ENCODE measurements at regions not wholly inside any gene's neighbourhood (a gene's known extent, or its start where the extent isn't known, plus 50 kb on each side); places are given as distances from the start of the nearest gene placed in this dataset.

- no peaks in the 10 kb centered on the region for H3K36me3 ChIP-seq (ENCODE audit: control insufficient read depth in 1 of 2, insufficient read depth in 2 of 2, low read length in 2 of 2)
- H3K27ac ChIP-seq (ENCODE audit: low read length), result no peak overlapping the region
- H3K9me3 ChIP-seq (ENCODE audit: control insufficient read depth in 1 of 2, low read length in 2 of 2), result no peaks in the 10 kb centered on the region
- H3K4me1 ChIP-seq (ENCODE audit: control insufficient read depth in 1 of 2, insufficient read depth in 2 of 2, low read length in 2 of 2), result no peaks in the 10 kb centered on the region
- H3K4me3 ChIP-seq (ENCODE audit: low read depth in 1 of 2, low read length in 2 of 2), result no peak overlapping the region
- H3K27me3 ChIP-seq (ENCODE audit: low read depth, low read length), result no peaks in the 10 kb centered on the region
Observed at GRCh38 chr20:12593342-12593873, 415.4 kb upstream of the SPTLC3 start.

DNA sequence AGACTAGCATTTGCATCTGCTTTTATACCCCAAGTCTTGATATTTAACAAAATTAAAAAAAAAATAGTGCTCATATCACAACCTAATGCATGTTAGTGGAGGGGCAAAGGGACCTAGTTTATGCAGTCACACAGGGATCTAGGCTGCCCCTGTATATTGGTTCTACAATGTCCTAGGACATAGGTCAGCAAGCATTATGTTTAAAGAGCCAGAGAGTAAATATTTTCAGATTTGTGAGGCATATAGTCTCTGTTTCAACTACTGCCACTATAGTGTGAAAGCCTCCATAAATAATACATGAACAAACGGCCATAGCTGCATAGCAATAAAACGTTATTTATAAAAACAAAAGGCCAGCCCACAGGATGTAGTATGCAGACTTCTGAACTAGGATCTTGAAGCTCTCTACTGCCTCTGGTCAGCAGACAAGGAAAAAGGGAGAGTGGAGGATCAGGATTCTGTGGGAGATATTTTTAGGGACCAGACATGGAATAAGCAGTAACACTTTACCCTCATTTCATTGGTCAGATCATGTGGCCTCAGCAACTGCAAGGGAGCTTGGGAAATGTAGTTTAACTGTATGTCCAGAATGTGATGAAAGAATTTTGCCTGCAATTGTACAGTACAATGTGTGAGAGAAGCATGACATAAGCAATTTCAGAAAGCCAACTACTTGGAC is 414.2 kb upstream of the SPTLC3 start:
- no peak overlapping the region for H3K4me3 ChIP-seq (ENCODE audit: low read depth in 1 of 2, low read length in 2 of 2)
- H3K4me1 ChIP-seq (ENCODE audit: control insufficient read depth in 1 of 2, insufficient read depth in 2 of 2, low read length in 2 of 2), result no peaks in the 10 kb centered on the region
- no peaks in the 10 kb centered on the region for H3K9me3 ChIP-seq (ENCODE audit: control insufficient read depth in 1 of 2, low read length in 2 of 2)
- H3K36me3 ChIP-seq (ENCODE audit: control insufficient read depth in 1 of 2, insufficient read depth in 2 of 2, low read length in 2 of 2), result no peaks in the 10 kb centered on the region
- H3K27me3 ChIP-seq (ENCODE audit: low read depth, low read length), result no peaks in the 10 kb centered on the region
- H3K27ac ChIP-seq (ENCODE audit: low read length), result no peak overlapping the region

DNA sequence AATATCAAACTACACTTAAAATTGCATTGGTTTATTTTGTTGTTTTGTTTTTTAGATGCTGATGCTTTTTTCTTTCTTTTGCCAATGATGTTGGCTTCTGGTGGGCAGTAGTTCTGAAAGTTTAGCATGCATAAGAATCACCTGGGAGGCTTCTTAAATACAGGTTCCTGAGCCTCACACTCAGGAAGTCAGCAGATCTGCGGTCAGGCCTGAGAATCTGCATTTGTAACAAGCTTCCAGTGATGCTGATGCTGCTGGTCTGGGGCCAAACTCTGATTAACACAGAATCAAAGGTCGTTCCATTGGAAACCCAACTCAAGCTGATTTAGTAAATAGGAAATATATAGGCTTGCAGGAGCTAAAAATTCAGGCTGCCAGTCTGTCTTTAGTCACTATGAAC is 412.9 kb upstream of the SPTLC3 start:
- H3K4me3 ChIP-seq (ENCODE audit: low read depth in 1 of 2, low read length in 2 of 2), result no peak overlapping the region
- no peaks in the 10 kb centered on the region for H3K4me1 ChIP-seq (ENCODE audit: control insufficient read depth in 1 of 2, insufficient read depth in 2 of 2, low read length in 2 of 2)
- no peaks in the 10 kb centered on the region for H3K27me3 ChIP-seq (ENCODE audit: low read depth, low read length)

DNA sequence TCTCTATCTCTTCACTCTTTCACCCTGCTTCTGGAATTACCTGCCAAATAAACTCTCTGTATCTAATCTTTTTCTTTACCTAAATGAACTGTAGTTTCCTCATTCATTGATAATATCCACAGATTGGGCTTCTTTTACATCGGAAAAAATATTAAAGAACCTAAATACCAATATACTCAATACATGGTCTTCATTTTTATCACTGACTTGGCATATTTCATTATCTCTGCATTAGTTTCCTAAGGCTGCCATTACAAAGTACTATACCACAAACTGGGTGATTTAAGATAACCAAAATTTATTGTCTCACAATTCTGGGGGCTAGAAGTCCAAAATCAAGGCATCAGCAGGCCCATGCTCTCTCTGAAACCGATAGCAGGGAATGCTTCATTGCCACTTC is 411.9 kb upstream of the SPTLC3 start:
- no peaks in the 10 kb centered on the region for H3K36me3 ChIP-seq (ENCODE audit: control insufficient read depth in 1 of 2, insufficient read depth in 2 of 2, low read length in 2 of 2)
- no peaks in the 10 kb centered on the region for H3K9me3 ChIP-seq (ENCODE audit: control insufficient read depth in 1 of 2, low read length in 2 of 2)
- H3K27me3 ChIP-seq (ENCODE audit: low read depth, low read length), result no peaks in the 10 kb centered on the region
- H3K4me1 ChIP-seq (ENCODE audit: control insufficient read depth in 1 of 2, insufficient read depth in 2 of 2, low read length in 2 of 2), result no peaks in the 10 kb centered on the region
- no peak overlapping the region for H3K4me3 ChIP-seq (ENCODE audit: low read depth in 1 of 2, low read length in 2 of 2)
- H3K27ac ChIP-seq (ENCODE audit: low read length), result no peak overlapping the region

More for the DNA sequence above, 412.9 kb upstream of the SPTLC3 start:
- no peak overlapping the region for H3K27ac ChIP-seq (ENCODE audit: low read length)
- H3K9me3 ChIP-seq (ENCODE audit: control insufficient read depth in 1 of 2, low read length in 2 of 2), result no peaks in the 10 kb centered on the region
- H3K36me3 ChIP-seq (ENCODE audit: control insufficient read depth in 1 of 2, insufficient read depth in 2 of 2, low read length in 2 of 2), result no peaks in the 10 kb centered on the region

- no peak overlapping the region for H3K27ac ChIP-seq (ENCODE audit: low read length)
- no peaks in the 10 kb centered on the region for H3K4me1 ChIP-seq (ENCODE audit: control insufficient read depth in 1 of 2, insufficient read depth in 2 of 2, low read length in 2 of 2)
- no peaks in the 10 kb centered on the region for H3K9me3 ChIP-seq (ENCODE audit: control insufficient read depth in 1 of 2, low read length in 2 of 2)
- H3K36me3 ChIP-seq (ENCODE audit: control insufficient read depth in 1 of 2, insufficient read depth in 2 of 2, low read length in 2 of 2), result no peaks in the 10 kb centered on the region
- H3K27me3 ChIP-seq (ENCODE audit: low read depth, low read length), result no peaks in the 10 kb centered on the region
- H3K4me3 ChIP-seq (ENCODE audit: low read depth in 1 of 2, low read length in 2 of 2), result no peak overlapping the region
Observed at GRCh38 chr20:12597551-12597950, 411.2 kb upstream of the SPTLC3 start.

- Histone ChIP-seq H3K27ac (ENCODE audit: low read length) (no peak overlapping the region), H3K9me3 (ENCODE audit: control insufficient read depth in 1 of 2, low read length in 2 of 2) (no peaks in the 10 kb centered on the region), H3K4me3 (ENCODE audit: low read depth in 1 of 2, low read length in 2 of 2) (no peak overlapping the region), H3K27me3 (ENCODE audit: low read depth, low read length) (no peaks in the 10 kb centered on the region), H3K36me3 (ENCODE audit: control insufficient read depth in 1 of 2, insufficient read depth in 2 of 2, low read length in 2 of 2) (no peaks in the 10 kb centered on the region), H3K4me1 (ENCODE audit: control insufficient read depth in 1 of 2, insufficient read depth in 2 of 2, low read length in 2 of 2) (no peaks in the 10 kb centered on the region)
Observed at GRCh38 chr20:12598894-12599293, 409.9 kb upstream of the SPTLC3 start.

DNA sequence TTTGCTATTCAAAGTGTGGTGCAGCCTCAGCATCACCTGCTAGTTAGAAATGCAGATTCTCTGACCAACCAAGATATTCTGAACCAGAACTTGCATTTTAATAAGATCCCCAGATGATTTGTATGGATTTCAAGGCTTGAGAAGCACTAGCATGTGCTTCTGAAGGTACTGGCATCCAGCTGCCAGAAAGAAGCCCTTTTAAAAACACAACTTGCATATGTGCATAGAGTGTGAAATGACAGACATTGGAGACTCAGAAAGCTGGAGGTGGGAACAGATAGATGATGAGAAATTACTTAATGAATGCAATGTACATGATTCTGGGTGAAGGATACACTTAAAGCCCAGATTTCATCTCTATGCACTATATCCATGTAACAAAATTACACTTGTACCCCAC is 409.3 kb upstream of the SPTLC3 start:
- H3K4me3 ChIP-seq (ENCODE audit: low read depth in 1 of 2, low read length in 2 of 2), result no peak overlapping the region
- H3K9me3 ChIP-seq (ENCODE audit: control insufficient read depth in 1 of 2, low read length in 2 of 2), result no peaks in the 10 kb centered on the region
- no peak overlapping the region for H3K27ac ChIP-seq (ENCODE audit: low read length)
- H3K27me3 ChIP-seq (ENCODE audit: low read depth, low read length), result no peaks in the 10 kb centered on the region
- no peaks in the 10 kb centered on the region for H3K4me1 ChIP-seq (ENCODE audit: control insufficient read depth in 1 of 2, insufficient read depth in 2 of 2, low read length in 2 of 2)
- no peaks in the 10 kb centered on the region for H3K36me3 ChIP-seq (ENCODE audit: control insufficient read depth in 1 of 2, insufficient read depth in 2 of 2, low read length in 2 of 2)

DNA sequence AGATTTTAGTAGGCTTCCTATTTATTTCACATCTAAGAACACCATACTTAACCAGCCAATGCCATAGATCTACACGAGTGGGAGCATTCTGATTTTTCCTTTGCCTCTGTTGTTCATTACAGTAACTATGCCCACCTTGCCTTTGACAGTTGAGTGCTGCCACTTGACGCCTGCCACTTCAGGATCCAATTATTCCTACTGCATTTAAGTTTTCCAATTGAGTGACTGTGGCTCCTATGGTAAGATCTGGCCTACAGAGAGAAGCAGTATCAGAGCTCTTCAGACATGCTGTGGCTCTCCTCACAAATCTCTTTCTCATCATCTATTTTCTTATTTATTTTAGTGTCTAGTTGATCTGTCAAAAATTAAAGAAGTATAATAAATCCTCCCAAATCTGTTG is 403.0 kb upstream of the SPTLC3 start:
- Histone ChIP-seq H3K9me3 (ENCODE audit: control insufficient read depth in 1 of 2, low read length in 2 of 2) (no peaks in the 10 kb centered on the region), H3K27me3 (ENCODE audit: low read depth, low read length) (no peaks in the 10 kb centered on the region), H3K4me3 (ENCODE audit: low read depth in 1 of 2, low read length in 2 of 2) (no peak overlapping the region), H3K4me1 (ENCODE audit: control insufficient read depth in 1 of 2, insufficient read depth in 2 of 2, low read length in 2 of 2) (no peaks in the 10 kb centered on the region), H3K36me3 (ENCODE audit: control insufficient read depth in 1 of 2, insufficient read depth in 2 of 2, low read length in 2 of 2) (no peaks in the 10 kb centered on the region), H3K27ac (ENCODE audit: low read length) (no peak overlapping the region)

- Histone ChIP-seq H3K9me3 (ENCODE audit: control insufficient read depth in 1 of 2, low read length in 2 of 2) (no peaks in the 10 kb centered on the region), H3K36me3 (ENCODE audit: control insufficient read depth in 1 of 2, insufficient read depth in 2 of 2, low read length in 2 of 2) (no peaks in the 10 kb centered on the region)
Observed at GRCh38 chr20:12610871-12611270, 397.9 kb upstream of the SPTLC3 start.

GRCh38 chr20:12614764-12615163 is 394.0 kb upstream of the SPTLC3 start:
- Histone ChIP-seq H3K27me3 (ENCODE audit: low read depth, low read length) (no peaks in the 10 kb centered on the region), H3K27ac (ENCODE audit: low read length) (no peak overlapping the region), H3K36me3 (ENCODE audit: control insufficient read depth in 1 of 2, insufficient read depth in 2 of 2, low read length in 2 of 2) (no peaks in the 10 kb centered on the region), H3K4me1 (ENCODE audit: control insufficient read depth in 1 of 2, insufficient read depth in 2 of 2, low read length in 2 of 2) (no peaks in the 10 kb centered on the region), H3K9me3 (ENCODE audit: control insufficient read depth in 1 of 2, low read length in 2 of 2) (peaks cover 4 to 6% of the 10 kb centered on the region in 2 donors), H3K4me3 (ENCODE audit: low read depth in 1 of 2, low read length in 2 of 2) (no peak overlapping the region)

More at GRCh38 chr20:12610871-12611270, 397.9 kb upstream of the SPTLC3 start:
- Histone ChIP-seq H3K4me1 (ENCODE audit: control insufficient read depth in 1 of 2, insufficient read depth in 2 of 2, low read length in 2 of 2) (no peaks in the 10 kb centered on the region), H3K27ac (ENCODE audit: low read length) (no peak overlapping the region), H3K4me3 (ENCODE audit: low read depth in 1 of 2, low read length in 2 of 2) (no peak overlapping the region), H3K27me3 (ENCODE audit: low read depth, low read length) (no peaks in the 10 kb centered on the region)

DNA sequence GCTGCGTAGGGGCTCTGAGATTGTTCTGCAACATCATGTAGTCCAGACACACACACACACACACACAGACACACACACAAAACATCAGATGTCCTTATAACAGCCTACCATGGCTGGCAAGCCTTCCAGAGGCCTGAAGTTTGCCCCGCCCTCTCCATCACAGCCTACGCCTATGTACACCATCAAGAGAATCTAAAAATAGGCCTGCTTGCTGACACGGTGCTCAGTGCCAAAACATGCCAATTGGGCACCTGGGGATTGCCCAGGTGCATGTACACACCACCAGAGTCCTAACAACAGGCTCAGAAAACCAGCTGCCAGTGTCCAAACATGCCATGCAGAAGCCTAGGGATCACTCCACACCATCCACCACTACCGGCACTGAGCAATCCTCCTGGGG is 391.7 kb upstream of the SPTLC3 start:
- no peak overlapping the region for H3K27ac ChIP-seq (ENCODE audit: low read length)
- H3K27me3 ChIP-seq (ENCODE audit: low read depth, low read length), result no peaks in the 10 kb centered on the region
- no peaks in the 10 kb centered on the region for H3K36me3 ChIP-seq (ENCODE audit: control insufficient read depth in 1 of 2, insufficient read depth in 2 of 2, low read length in 2 of 2)
- no peaks in the 10 kb centered on the region for H3K4me1 ChIP-seq (ENCODE audit: control insufficient read depth in 1 of 2, insufficient read depth in 2 of 2, low read length in 2 of 2)
- peaks cover 4 to 6% of the 10 kb centered on the region in 2 donors for H3K9me3 ChIP-seq (ENCODE audit: control insufficient read depth in 1 of 2, low read length in 2 of 2)
- no peak overlapping the region for H3K4me3 ChIP-seq (ENCODE audit: low read depth in 1 of 2, low read length in 2 of 2)

DNA sequence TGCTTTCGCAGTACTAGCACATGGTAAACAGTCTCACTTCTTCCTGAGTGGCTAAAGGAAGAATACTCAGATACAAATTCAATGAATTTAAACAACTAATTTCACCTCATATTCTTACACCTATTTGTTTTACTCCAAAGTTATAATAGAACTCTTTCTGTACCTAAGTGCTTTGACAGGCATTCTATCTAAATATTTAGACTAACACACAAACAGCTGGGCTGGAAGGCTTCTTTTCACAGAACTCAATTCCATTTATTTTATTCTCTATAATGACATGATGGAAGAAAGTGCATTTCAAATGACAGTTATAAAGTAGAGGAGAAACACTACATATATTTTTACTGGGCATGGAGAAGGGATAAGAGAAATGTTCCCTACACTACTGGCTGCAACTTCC is 384.9 kb upstream of the SPTLC3 start:
- Histone ChIP-seq H3K4me3 (ENCODE audit: low read depth in 1 of 2, low read length in 2 of 2) (no peak overlapping the region), H3K27ac (ENCODE audit: low read length) (no peak overlapping the region), H3K36me3 (ENCODE audit: control insufficient read depth in 1 of 2, insufficient read depth in 2 of 2, low read length in 2 of 2) (no peaks in the 10 kb centered on the region), H3K9me3 (ENCODE audit: control insufficient read depth in 1 of 2, low read length in 2 of 2) (peaks cover 0 to 2% of the 10 kb centered on the region in 2 donors), H3K4me1 (ENCODE audit: control insufficient read depth in 1 of 2, insufficient read depth in 2 of 2, low read length in 2 of 2) (no peaks in the 10 kb centered on the region), H3K27me3 (ENCODE audit: low read depth, low read length) (no peaks in the 10 kb centered on the region)

Measured in muscle layer of duodenum (tissue), 2 donors.